ENCODE measurements at regions not wholly inside any gene's neighbourhood (a gene's known extent, or its start where the extent isn't known, plus 50 kb on each side); places are given as distances from the start of the nearest gene placed in this dataset.
"Not testable (repeated sequence)": the region's sequence is repeated elsewhere in the genome, so short reads cannot be mapped to it uniquely, and the experiment has no call there.

DNA sequence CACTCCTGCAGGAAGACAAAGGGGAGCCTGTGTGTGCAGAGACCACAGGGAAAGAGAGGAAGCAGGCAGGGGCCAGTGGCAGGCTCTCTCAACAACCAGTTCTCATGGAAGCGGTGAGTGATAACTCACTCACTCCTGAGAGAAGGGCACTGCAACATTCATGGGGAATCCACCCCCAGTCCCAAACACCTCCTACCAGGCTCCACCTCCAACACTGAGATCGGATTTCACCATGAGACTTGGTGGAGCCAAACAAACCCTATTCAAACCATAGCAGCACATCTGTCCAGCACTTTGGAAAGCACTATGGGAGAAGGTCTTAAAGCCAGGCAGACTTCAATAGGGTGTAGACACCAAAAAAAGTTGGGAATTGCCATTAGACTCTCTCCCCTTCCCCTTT, 345.7 kb upstream of the SPRED2 start:
- Mint-ChIP-seq H3K27me3 (ENCODE audit: low read depth) (no peaks in the 10 kb centered on the region), H3K27ac (no peak overlapping the region), H3K9me3 (no peaks in the 10 kb centered on the region), H3K36me3 (ENCODE audit: low read depth) (no peaks in the 10 kb centered on the region), H3K4me3 (no peak overlapping the region), H3K4me1 (ENCODE audit: low read depth) (no peaks in the 10 kb centered on the region)

DNA sequence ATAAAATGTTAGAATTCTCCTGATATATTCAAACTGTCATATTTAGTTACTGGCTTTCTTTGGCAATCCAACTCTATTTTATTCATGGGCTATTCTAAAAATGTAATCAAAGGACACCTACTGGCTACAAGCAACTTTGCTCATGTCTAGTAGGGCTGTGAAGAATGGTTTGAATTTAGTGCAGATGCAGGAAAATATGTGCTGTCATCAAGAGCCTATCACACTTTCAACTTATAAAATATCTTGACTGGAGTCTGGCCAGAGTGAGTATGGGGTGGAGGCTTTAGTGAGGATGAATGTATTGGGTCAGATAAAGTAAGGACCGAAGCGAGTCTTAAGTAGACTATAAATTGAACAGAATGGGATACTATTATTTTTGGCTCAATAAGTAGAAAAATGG, 343.4 kb upstream of the SPRED2 start:
- no peaks in the 10 kb centered on the region for H3K27me3 Mint-ChIP-seq (ENCODE audit: low read depth)
- no peaks in the 10 kb centered on the region for H3K36me3 Mint-ChIP-seq (ENCODE audit: low read depth)
- no peaks in the 10 kb centered on the region for H3K9me3 Mint-ChIP-seq
- H3K27ac Mint-ChIP-seq = no peak overlapping the region
- H3K4me1 Mint-ChIP-seq (ENCODE audit: low read depth) = no peaks in the 10 kb centered on the region
- no peak overlapping the region for H3K4me3 Mint-ChIP-seq

DNA sequence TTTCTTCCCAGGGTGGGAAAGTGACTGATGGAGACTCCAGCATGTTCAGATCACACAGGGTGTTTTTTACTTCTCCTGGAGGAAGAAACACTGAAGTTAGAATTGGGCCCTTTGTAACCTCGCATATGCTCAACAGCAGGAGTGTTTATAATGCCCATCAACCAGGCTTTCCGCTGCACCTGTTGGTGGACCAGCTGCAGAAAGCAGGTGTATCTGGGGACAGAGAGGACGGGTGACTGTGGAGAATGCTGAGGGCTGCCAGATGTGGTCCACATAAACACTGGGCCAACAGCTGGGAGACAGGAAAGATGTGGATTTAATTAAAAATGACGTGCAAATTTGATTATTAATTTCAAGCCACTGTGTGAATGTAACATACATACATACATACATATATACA, 335.5 kb upstream of the SPRED2 start:
- H3K4me3 Mint-ChIP-seq = no peak overlapping the region
- no peaks in the 10 kb centered on the region for H3K36me3 Mint-ChIP-seq (ENCODE audit: low read depth)
- H3K27ac Mint-ChIP-seq = no peak overlapping the region
- H3K4me1 Mint-ChIP-seq (ENCODE audit: low read depth) = no peaks in the 10 kb centered on the region
- no peaks in the 10 kb centered on the region for H3K9me3 Mint-ChIP-seq
- H3K27me3 Mint-ChIP-seq (ENCODE audit: low read depth) = no peaks in the 10 kb centered on the region

- Mint-ChIP-seq H3K4me1 (ENCODE audit: low read depth) (no peaks in the 10 kb centered on the region), H3K36me3 (ENCODE audit: low read depth) (no peaks in the 10 kb centered on the region), H3K9me3 (no peaks in the 10 kb centered on the region), H3K4me3 (no peak overlapping the region), H3K27ac (no peak overlapping the region), H3K27me3 (ENCODE audit: low read depth) (no peaks in the 10 kb centered on the region)
These were observed 334.4 kb upstream of the SPRED2 start for GRCh38 chr2:65766768-65767267.

DNA sequence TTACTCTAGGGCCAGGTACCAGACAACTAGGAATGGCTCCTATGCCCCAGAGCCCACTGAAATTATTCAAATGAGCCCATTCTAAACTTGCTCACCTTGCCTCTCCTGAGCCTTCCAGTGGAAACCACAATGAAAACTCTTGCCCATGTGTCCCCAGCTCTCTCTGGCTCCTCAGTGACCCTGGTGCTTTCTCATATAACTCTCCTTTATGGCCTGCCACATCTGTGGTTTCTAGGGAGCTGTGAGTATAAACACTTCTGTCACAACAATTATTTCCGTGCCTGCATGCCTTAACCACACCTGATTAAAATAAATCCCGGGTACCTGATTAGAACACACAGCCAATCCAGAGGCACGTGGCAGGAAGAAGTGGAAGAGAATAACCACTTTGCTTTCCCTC, 333.0 kb upstream of the SPRED2 start:
- H3K4me1 Mint-ChIP-seq (ENCODE audit: low read depth) = no peaks in the 10 kb centered on the region
- H3K27ac Mint-ChIP-seq = no peak overlapping the region
- no peaks in the 10 kb centered on the region for H3K27me3 Mint-ChIP-seq (ENCODE audit: low read depth)
- H3K4me3 Mint-ChIP-seq = no peak overlapping the region
- no peaks in the 10 kb centered on the region for H3K36me3 Mint-ChIP-seq (ENCODE audit: low read depth)
- H3K9me3 Mint-ChIP-seq = no peaks in the 10 kb centered on the region

DNA sequence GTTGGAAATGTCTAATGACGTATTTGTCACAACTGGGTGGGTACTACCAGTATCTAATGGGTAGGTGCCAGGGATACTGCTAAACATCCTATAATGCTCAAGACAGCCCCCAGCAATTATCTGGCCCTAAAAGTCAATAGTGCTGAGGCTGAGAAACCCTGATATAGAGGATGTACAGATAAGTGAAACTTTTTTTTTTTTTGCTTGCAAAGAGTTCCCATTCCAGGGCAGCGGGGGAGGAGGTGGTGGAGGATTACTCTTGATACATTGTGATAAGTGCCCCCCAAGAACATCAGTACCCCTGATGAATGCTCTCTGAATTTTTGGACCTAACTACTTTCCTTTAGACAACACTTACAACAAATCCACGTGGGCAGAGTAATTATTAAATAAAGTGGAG, 329.7 kb upstream of the SPRED2 start:
- Mint-ChIP-seq H3K36me3 (ENCODE audit: low read depth) (no peaks in the 10 kb centered on the region), H3K27me3 (ENCODE audit: low read depth) (no peaks in the 10 kb centered on the region), H3K4me3 (no peak overlapping the region), H3K9me3 (peaks cover 3% of the 10 kb centered on the region), H3K4me1 (ENCODE audit: low read depth) (no peaks in the 10 kb centered on the region), H3K27ac (no peak overlapping the region)

- H3K27me3 Mint-ChIP-seq (ENCODE audit: low read depth) = no peaks in the 10 kb centered on the region
- H3K36me3 Mint-ChIP-seq (ENCODE audit: low read depth) = no peaks in the 10 kb centered on the region
- H3K9me3 Mint-ChIP-seq = peaks cover 10% of the 10 kb centered on the region
- no peak overlapping the region for H3K27ac Mint-ChIP-seq
- H3K4me3 Mint-ChIP-seq = no peak overlapping the region
- H3K4me1 Mint-ChIP-seq (ENCODE audit: low read depth) = no peaks in the 10 kb centered on the region
These were observed 321.8 kb upstream of the SPRED2 start for GRCh38 chr2:65754219-65754618.

- Mint-ChIP-seq H3K36me3 (ENCODE audit: low read depth) (no peaks in the 10 kb centered on the region), H3K9me3 (peaks cover 7% of the 10 kb centered on the region)
These were observed 319.0 kb upstream of the SPRED2 start for GRCh38 chr2:65751408-65751807.

DNA sequence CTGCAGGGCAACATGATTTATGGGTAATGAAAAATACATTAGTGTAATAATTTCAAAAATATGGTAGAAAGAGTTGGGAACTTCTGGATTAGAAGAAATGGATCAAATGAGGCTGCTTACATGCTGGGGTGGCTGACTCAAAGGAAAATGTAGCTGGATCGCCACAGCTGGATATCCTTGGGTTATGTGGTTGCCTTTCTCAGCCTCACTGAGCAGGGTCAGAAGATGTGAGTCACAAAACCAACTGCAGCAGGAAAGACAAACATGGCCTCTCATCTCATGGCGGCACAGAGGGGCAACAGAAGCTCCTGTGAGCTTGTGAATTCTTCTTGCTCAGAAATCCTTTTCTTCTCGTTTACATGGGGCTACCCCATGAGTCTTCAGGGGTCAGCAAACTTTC, 317.1 kb upstream of the SPRED2 start:
- Mint-ChIP-seq H3K9me3 (peaks cover 3% of the 10 kb centered on the region), H3K27me3 (ENCODE audit: low read depth) (no peaks in the 10 kb centered on the region), H3K36me3 (ENCODE audit: low read depth) (no peaks in the 10 kb centered on the region), H3K4me1 (ENCODE audit: low read depth) (no peaks in the 10 kb centered on the region), H3K27ac (no peak overlapping the region), H3K4me3 (no peak overlapping the region)

More at GRCh38 chr2:65751408-65751807, 319.0 kb upstream of the SPRED2 start:
- Mint-ChIP-seq H3K4me3 (no peak overlapping the region), H3K27me3 (ENCODE audit: low read depth) (no peaks in the 10 kb centered on the region), H3K27ac (no peak overlapping the region), H3K4me1 (ENCODE audit: low read depth) (no peaks in the 10 kb centered on the region)

GRCh38 chr2:65747875-65748274, 315.5 kb upstream of the SPRED2 start:
- not testable (repeated sequence) for H3K9me3 Mint-ChIP-seq; H3K4me1 Mint-ChIP-seq (ENCODE audit: low read depth); H3K4me3 Mint-ChIP-seq

DNA sequence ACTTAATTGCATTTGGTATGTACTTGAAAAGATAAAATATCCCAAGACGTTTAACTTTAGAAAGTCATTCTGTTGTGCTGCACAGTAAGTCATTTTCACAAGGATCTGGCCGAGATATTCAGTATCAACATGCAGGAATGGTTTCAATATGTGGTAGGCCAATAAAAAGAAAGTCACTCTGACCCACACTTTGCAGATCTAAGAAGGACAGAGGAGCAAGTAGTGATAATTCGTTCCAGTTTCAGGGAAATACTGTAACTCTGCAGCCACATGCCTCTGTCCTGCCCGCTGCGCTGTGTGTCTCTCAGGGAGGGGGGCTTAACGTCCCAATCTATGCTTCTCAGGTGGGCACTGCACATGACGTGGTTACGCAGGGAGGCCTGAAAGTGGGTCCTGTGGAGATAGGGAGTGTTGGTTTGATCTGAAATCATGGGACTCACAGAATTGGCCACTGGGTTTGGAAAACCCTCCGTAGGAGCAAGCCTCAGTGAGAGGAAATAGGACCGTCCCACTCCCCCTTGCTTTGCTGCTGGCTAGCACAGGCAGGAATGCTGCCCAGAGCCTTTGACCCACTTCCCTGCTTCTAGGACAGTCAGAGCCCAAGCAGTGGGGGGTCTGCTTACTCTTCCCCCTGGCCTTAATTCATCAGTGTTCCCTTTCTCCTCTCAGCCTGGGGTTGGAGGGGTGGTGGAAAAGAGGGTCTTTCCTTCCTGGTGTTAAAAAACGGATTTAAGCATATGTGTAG, 314.7 kb upstream of the SPRED2 start:
- Mint-ChIP-seq H3K9me3 (no peaks in the 10 kb centered on the region), H3K4me1 (ENCODE audit: low read depth) (no peaks in the 10 kb centered on the region), H3K27ac (no peak overlapping the region), H3K4me3 (no peak overlapping the region), H3K36me3 (ENCODE audit: low read depth) (no peaks in the 10 kb centered on the region), H3K27me3 (ENCODE audit: low read depth) (no peaks in the 10 kb centered on the region)

More at GRCh38 chr2:65747875-65748274, 315.5 kb upstream of the SPRED2 start:
- H3K27ac Mint-ChIP-seq; H3K36me3 Mint-ChIP-seq (ENCODE audit: low read depth); H3K27me3 Mint-ChIP-seq (ENCODE audit: low read depth): not testable (repeated sequence)

DNA sequence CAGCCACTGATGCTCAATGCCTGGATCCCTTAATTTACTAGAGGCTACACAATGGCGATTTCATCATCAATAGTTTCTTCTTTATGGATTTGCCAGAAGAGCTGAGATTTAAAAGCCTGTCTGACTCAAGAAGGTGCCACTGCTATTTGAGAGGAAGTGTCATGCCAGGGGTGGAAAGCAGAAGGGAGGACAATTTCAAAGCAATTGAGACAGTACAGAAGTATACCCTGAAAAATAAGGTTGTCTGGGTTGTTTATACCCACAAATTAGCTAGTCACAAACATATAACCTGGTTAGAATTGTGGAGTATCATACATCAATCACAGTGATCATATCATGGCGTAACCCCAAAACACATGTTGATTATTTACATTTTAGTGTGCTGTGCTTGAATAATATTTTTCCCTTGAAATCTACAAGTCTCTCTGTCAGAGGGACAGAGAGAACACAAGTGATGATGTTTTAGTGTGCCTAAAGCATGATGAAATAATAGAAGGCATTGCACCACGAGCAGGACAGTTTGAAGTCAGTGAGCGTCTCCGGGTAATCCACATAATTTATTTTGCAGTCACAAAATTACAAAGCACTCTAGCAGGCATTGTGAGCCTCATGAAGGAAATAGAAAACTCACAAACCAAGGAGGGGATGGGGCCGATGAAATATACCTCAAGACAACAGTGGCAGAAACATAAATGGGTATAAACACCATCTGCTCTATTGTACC, 312.2 kb upstream of the SPRED2 start:
- Mint-ChIP-seq H3K36me3 (ENCODE audit: low read depth) (no peaks in the 10 kb centered on the region), H3K4me1 (ENCODE audit: low read depth) (no peaks in the 10 kb centered on the region), H3K27ac (no peak overlapping the region), H3K9me3 (no peaks in the 10 kb centered on the region), H3K27me3 (ENCODE audit: low read depth) (no peaks in the 10 kb centered on the region), H3K4me3 (no peak overlapping the region)

- Mint-ChIP-seq H3K4me3 (no peak overlapping the region), H3K27me3 (ENCODE audit: low read depth) (no peaks in the 10 kb centered on the region)
These were observed 310.6 kb upstream of the SPRED2 start for GRCh38 chr2:65742977-65743376.

GRCh38 chr2:65739927-65740326, 307.5 kb upstream of the SPRED2 start:
- Mint-ChIP-seq H3K4me1 (ENCODE audit: low read depth) (no peaks in the 10 kb centered on the region), H3K9me3 (no peaks in the 10 kb centered on the region), H3K27ac (no peak overlapping the region), H3K36me3 (ENCODE audit: low read depth) (no peaks in the 10 kb centered on the region), H3K27me3 (ENCODE audit: low read depth) (no peaks in the 10 kb centered on the region), H3K4me3 (no peak overlapping the region)

More at GRCh38 chr2:65742977-65743376, 310.6 kb upstream of the SPRED2 start:
- no peaks in the 10 kb centered on the region for H3K9me3 Mint-ChIP-seq
- no peaks in the 10 kb centered on the region for H3K36me3 Mint-ChIP-seq (ENCODE audit: low read depth)
- H3K4me1 Mint-ChIP-seq (ENCODE audit: low read depth) = no peaks in the 10 kb centered on the region
- H3K27ac Mint-ChIP-seq = no peak overlapping the region

- no peaks in the 10 kb centered on the region for H3K4me1 Mint-ChIP-seq (ENCODE audit: low read depth)
These were observed 305.1 kb upstream of the SPRED2 start for GRCh38 chr2:65737452-65738011.

More at GRCh38 chr2:65737452-65738011, 305.1 kb upstream of the SPRED2 start:
- no peaks in the 10 kb centered on the region for H3K36me3 Mint-ChIP-seq (ENCODE audit: low read depth)
- no peak overlapping the region for H3K4me3 Mint-ChIP-seq
- no peak overlapping the region for H3K27ac Mint-ChIP-seq
- H3K27me3 Mint-ChIP-seq (ENCODE audit: low read depth) = no peaks in the 10 kb centered on the region
- no peaks in the 10 kb centered on the region for H3K9me3 Mint-ChIP-seq
